ENCODE measurements at regions not wholly inside any gene's neighbourhood (a gene's known extent, or its start where the extent isn't known, plus 50 kb on each side); places are given as distances from the start of the nearest gene placed in this dataset.

DNA sequence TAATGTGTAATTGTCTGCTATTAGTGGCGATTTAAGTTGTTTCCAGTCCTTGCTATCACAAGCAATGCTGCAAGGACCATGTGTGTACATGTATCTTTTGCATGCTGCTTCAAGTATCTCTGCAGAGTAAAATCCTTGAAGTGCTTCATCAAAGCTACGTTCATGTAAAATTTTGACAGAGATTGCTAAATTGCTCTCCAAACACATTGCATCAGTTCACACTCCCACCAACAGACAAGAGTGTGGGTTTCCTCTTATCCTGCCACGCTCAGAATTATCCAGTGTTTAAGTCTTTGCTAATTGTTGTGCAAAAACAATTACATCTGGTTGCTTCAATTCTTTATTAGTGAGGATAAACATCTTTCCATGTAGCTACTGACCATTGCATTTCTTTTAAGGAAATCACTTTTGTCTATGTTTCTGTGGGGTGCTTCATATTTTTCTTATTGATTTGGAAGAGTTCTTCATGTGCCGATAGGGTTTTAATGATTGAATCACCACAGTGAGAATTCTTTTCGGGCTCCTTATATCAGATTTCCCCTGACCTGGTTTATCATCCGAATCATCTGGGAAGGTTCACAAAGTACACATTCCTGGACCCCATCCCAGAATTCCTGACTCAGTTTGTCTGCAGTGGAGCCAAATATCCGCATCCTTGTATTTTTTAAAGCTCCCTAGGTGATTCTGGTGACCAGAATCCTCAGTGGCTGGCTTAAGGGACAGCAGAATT is 56.3 kb upstream of the GALNT2 start:
- no peak for DNase-seq

DNA sequence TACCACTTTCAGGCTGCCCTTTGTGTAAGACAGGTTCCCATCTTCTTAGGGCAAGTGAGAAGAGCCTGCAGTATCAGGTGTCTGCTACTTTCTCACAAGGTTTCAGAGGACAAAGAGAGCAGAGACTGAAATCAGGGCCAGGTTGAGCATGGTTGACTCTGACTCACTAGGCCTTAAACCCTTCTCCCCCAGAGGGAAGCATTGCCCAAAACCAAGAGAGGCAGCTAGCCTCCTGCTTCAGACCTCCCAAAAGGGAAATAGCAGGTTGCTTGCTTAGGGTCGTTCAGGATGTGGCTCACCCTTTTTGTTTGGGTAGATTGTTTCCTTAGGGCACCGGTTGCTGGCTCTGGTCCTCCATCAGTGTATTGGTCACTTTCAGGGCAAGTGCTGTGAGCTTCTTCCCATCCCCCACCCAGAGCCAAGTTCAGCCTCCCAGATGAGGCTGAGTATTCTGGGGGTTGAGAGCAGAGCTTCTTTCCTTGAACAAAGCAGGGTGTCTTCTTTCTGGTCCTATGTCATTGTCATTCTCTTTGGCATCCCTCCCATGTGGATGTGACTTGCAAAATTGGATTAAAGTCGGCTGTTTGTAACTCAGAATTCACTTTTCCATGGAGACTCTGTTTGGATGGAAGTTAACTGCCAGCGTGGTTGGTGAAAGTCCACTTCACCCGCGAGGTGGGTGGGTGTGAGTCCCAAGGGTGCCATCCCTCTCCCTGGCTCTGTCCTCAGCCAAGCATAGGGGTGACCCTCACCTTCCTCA is 55.5 kb upstream of the GALNT2 start:
- no peak for DNase-seq

DNA sequence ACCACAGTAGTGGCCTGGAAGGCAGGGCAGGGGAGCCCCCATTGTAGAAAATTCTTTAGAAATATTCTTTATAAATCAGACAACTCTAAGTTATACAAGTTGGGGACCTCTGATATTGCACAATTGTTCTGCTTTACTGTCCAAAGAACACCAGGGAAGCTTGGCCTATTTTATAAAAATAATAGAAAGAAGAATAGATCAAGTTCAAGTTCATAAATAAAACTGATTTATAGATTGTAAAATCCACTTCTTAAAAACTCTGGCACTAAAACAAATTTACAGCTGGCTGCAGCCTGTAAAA is 55.0 kb upstream of the GALNT2 start:
- no peak for DNase-seq

DNA sequence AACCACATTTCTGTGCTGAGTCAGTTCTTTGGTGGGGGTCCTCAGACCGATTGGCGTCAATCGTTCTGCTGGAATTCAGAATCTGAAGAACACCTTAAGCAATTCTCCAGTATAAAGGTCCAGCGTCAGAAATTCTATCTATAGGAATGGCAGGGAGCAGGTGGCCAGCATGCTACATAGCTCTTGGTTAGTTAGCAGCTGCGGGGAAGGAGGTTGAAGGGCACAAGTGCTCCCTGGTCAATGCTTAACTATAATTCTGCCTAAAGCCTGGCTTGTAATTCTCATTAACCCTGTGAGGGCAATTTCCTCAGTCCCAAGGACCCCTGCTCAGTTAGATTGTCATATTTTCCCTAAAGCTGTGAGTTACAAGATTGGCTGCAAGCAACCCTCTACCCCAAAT is 54.3 kb upstream of the GALNT2 start:
- DNase-seq = no peak

DNA sequence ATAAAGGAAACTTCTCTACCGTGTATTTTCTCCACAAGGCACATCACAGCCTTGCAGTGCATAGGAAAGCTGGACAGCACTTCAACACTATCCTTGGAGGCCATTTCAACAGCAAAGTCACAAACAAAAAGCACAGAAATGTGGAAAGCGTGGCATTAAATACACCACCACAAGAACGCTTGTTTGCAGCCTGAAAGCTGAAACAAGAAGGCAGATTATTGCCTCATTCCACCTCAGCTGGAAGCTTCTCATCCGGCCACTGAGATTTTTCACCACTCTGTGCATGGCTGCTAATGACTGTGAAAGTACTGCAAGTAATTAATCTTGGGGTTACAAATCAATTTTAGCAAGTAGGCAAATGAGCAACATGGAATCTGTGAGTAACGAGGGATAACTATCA is 50.9 kb upstream of the GALNT2 start:
- DNase-seq = no peak
